ENCODE measurements at regions not wholly inside any gene's neighbourhood (a gene's known extent, or its start where the extent isn't known, plus 50 kb on each side); places are given as distances from the start of the nearest gene placed in this dataset.
A peak's percentile ranks its signal among the peaks of the same experiment; 100 is the strongest.

DNA sequence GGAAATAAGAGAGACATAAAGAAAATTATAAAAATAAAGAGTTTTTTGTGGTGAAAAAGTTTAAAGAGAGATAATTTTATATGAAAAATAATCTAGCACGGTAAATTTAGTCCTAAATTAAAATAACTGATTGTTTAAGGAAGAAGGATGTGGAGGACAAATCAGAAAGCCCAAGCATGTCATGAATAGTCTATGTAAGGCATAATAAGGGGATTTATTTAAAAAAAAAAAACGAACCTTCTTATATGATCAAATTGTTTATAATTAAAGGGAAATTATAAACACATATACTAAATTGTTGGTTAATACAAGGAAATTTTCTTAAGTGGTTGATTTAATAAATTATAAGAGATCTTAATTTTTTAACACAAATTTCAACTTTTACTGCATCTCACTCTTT, 551.8 kb upstream of the TYRP1 start:
- Mint-ChIP-seq H3K27ac (no peak overlapping the region), H3K27me3 (ENCODE audit: low read depth) (no peaks in the 10 kb centered on the region), H3K4me1 (no peaks in the 10 kb centered on the region), H3K4me3 (no peak overlapping the region), H3K36me3 (peaks cover 16% of the 10 kb centered on the region), H3K9me3 (peaks cover 40% of the 10 kb centered on the region)
- no peak for TF ChIP-seq CTCF (IDR thresholded peaks at IDR 0.05; ENCODE audit: unreplicated experiment)
- no peak for DNase-seq (ENCODE audit: low spot score in 2 of 2, unreplicated experiment in 2 of 2)

- H3K4me1 Mint-ChIP-seq: peaks cover 11% of the 10 kb centered on the region
- no peaks in the 10 kb centered on the region for H3K27me3 Mint-ChIP-seq (ENCODE audit: low read depth)
- H3K27ac Mint-ChIP-seq: peak overlapping the region; percentile 64
- no peaks in the 10 kb centered on the region for H3K9me3 Mint-ChIP-seq
- no peak overlapping the region for H3K4me3 Mint-ChIP-seq
- no peak for TF ChIP-seq CTCF (IDR thresholded peaks at IDR 0.05; ENCODE audit: unreplicated experiment)
- H3K36me3 Mint-ChIP-seq: no peaks in the 10 kb centered on the region
- no peak for DNase-seq (ENCODE audit: low spot score in 2 of 2, unreplicated experiment in 2 of 2)
Measured at GRCh38 chr9:12155401-12156134, 537.6 kb upstream of the TYRP1 start.

DNA sequence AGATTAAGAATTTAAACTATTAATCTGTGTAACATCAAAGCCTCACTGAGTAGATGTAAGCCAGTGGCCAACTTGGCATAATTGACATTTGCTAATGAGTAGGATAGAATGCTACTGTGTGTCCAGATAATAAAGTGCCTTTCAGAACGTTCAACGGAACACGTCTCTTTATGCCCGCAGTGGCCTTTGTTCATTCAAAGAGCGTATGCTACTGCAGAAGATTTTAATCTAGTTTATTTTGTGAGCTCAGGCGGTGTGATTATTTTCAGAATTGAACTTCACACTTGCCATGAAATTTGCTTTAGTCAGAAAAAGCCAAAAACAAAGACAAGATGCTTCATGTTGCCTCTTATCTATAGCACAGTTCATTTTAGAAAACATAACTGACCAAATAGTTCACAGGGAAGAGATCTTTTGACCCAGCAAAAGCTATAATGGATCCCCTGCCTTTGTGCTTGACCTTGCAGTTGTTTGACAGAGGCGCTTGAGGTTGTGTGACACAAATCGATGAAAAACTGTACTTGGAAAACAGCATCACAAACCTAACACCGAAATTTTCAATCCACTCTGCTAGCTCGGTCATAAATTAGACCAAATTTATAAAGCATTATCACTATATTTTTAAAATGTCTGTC, 530.9 kb upstream of the TYRP1 start:
- Mint-ChIP-seq H3K9me3 (no peaks in the 10 kb centered on the region), H3K4me3 (no peak overlapping the region), H3K27ac (no peak overlapping the region)

GRCh38 chr9:12163723-12164458, 529.3 kb upstream of the TYRP1 start:
- TF ChIP-seq CTCF (IDR thresholded peaks at IDR 0.05; ENCODE audit: unreplicated experiment): no peak
- Mint-ChIP-seq H3K27me3 (ENCODE audit: low read depth) (no peaks in the 10 kb centered on the region), H3K9me3 (no peaks in the 10 kb centered on the region), H3K27ac (no peak overlapping the region), H3K36me3 (no peaks in the 10 kb centered on the region), H3K4me3 (no peak overlapping the region), H3K4me1 (peaks cover 9% of the 10 kb centered on the region)
- DNase-seq (ENCODE audit: low spot score in 2 of 2, unreplicated experiment in 2 of 2): no peak

More for the DNA sequence above, 530.9 kb upstream of the TYRP1 start:
- Mint-ChIP-seq H3K4me1 (peaks cover 9% of the 10 kb centered on the region), H3K27me3 (ENCODE audit: low read depth) (no peaks in the 10 kb centered on the region), H3K36me3 (no peaks in the 10 kb centered on the region)
- no peak for TF ChIP-seq CTCF (IDR thresholded peaks at IDR 0.05; ENCODE audit: unreplicated experiment)
- no peak for DNase-seq (ENCODE audit: low spot score in 2 of 2, unreplicated experiment in 2 of 2)

DNA sequence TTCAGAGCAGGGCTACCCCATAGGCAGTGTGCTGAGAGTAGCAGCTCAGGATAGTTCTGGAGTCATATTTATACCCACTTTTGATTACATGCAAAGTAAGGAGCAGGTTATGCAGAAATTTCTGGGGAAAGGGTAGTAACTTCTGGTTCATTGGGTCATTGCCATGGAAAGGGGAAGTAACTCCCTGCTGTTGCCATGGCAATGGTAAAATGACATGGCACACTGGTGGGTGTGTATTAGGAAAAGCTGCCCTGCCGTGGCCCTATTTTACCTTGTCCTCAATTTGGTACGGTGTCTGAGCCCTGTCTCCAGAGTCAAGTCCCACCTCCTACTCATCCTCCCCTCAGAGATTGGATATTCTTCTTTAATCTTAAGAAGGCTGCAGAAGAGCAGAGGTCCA, 526.7 kb upstream of the TYRP1 start:
- Mint-ChIP-seq H3K9me3 (no peaks in the 10 kb centered on the region), H3K4me3 (no peak overlapping the region), H3K27ac (no peak overlapping the region), H3K36me3 (no peaks in the 10 kb centered on the region), H3K27me3 (ENCODE audit: low read depth) (no peaks in the 10 kb centered on the region), H3K4me1 (peaks cover 8% of the 10 kb centered on the region)
- DNase-seq (ENCODE audit: low spot score in 2 of 2, unreplicated experiment in 2 of 2): no peak
- TF ChIP-seq CTCF (IDR thresholded peaks at IDR 0.05; ENCODE audit: unreplicated experiment): no peak
